Medulla oblongata (tissue), 1 donor: ENCODE measurements at regions not wholly inside any gene's neighbourhood (a gene's known extent, or its start where the extent isn't known, plus 50 kb on each side); places are given as distances from the start of the nearest gene placed in this dataset.
"Not testable (repeated sequence)": the region's sequence is repeated elsewhere in the genome, so short reads cannot be mapped to it uniquely, and the experiment has no call there.

Source experiments
- DNase-seq: peaks from one replicate; pipeline ENCODE4 v3.0.0-alpha.2; 2015; ENCODE audit errors: extremely low spot score

DNA sequence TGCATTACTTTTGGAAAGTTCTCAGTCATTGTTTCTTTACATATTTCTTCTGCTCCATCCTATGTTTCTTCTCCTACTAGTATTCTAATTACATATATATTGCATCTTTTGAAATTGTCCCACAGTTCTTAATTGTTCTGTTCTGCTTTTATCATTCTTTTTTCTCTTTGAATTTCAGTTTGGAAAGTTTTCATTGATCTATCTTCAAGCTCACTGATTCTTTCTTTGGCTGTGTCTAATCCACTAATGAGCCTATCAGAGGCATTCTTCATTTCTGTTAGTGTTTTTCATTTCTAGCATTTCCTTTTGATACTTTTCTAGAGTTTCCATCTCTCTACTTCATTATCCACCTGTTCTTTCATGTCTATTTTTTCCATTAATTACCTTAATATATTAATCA lies 159.0 kb upstream of the KCNJ15 start:
- DNase-seq = no peak

DNA sequence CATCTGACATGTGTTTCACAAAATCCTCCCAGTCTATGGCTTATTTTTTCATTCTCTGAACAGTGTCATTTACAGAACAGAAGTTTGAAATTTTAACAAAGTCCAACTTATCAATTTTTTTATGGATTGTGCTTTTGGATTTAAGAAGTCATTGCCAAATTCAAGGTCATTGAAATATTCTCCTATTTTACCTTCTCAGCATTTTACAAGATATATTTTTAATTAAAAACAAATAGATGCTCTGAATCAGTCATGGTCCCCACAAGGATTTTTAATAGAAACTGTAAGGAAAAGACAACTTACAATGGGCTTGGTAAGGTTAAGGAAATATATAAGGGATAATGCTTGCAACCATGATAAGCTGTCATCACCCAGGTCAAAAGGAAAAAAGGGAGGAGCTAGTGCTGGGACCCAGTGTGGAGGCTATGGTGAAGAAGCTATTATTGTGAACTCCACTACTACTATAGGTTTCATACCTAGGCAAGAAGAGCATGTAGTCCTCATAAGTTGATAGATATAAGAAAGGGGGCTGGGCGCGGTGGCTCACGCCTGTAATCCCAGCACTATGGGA lies 144.5 kb upstream of the KCNJ15 start:
- DNase-seq = no peak

DNA sequence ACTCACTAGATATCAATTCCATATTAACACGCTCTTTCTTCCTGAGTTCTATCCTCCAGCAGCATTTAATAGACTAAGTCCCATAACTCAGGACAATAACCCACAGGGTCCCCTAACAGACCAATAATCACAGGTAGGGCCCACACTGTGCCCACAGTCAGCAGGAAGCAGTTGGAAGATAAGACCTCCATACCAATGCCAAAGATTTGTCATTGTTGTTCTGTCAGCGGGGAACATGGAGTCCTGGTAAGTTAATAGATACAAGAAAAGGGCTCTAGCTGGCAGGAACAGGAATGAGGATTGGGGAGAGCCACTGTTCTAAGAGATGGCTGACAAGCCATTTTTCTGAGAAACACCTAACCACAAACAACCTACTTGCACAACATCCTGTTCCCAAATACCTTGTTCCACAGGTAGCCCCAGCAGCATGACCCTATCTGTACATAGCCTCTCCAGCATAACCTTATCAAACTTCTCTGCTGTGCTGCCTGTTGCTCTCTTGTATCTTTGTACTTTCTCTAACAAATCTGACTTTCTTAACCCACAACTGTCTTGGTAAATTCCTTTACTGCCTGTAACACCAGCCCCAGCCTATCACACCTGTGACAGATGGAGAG lies 142.0 kb upstream of the KCNJ15 start:
- no peak for DNase-seq

DNA sequence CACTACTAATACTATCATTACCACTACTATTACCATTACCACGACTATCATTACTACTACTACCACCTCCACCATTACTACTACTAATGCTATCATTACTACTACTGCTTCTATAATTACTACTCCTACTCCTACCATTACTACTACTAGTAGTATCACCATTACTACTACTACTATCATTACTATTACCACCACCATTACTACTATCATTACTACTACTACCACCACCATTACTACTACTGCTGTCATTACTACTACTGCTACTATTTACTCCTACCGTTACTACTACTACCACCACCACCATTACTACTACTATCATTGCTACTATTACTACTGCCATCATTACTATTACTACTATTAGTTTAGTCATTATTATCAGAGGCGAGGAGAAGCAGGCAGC lies 140.9 kb upstream of the KCNJ15 start:
- DNase-seq = no peak

DNA sequence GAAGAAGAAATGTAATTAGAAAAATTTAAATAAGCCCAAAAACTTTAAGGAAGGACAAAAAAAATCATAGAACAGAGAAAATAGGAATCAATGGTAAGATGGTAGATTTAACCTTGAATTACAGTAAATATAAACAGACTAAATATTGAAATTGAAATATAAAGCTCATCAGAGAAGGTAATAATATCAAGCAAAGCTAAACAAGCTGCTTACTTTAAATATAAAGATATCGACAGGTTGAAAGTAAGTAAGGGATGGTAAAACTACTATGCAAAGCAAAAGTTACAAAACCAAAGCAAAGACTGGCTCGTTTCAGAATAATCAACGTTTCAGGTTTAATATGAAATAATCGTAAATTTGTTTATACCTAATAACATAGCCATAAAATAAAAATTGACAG lies 137.0 kb upstream of the KCNJ15 start:
- DNase-seq = no peak

DNA sequence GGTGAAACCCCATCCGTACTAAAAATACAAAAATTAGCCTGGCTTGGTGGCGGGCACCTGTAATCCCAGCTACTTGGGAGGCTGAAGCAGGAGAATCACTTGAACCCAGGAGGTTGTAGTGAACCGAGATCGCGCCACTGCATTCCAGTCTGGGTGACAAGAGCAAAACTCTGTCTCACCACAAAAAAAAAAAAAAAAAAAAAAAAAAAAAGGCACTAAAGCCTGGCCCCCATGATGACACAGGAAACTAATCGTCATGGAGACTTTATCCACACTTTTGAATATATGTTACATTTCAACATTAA lies 136.2 kb upstream of the KCNJ15 start:
- DNase-seq = not testable (repeated sequence)

DNA sequence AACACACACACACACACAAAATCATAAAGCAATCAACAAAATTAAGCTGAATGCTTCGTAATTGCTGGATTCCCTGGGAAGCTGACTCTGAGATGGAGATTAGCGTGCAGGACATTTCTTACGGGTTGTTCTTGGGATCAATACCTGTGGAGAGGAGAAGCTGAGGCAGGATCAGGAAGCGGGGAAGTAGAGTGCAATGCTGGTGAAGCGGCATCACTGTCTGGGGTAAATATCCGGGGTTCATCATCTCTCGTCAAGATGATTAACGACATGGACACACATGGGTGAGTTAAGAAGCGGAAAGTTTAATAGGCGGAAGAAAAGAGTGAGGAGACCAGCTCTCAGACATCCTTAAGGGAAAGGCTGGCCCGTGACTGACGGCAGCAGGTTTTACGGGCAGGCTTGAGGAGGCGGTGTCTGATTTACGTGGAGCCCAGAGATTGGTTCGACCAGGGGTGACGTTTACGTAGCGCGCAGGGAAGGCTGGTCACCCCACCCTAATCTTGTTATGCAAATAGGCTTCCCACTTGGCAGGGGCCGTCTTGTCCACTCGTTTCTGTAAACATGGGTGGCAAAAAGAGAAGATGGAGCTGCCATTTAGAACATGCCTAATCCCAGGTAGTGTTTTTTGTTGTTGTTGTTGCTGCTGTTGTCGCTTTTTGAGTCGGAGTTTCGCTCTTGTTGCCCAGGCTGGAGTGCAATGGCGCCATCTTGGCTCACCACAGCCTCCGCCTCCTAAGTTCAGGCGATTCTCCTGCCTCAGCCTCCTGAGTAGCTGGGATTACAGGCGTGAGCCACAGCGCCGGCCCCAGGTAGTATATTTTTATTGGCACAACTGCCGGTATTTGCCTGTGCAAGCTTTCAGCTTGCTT lies 135.6 kb upstream of the KCNJ15 start:
- no peak for DNase-seq

DNA sequence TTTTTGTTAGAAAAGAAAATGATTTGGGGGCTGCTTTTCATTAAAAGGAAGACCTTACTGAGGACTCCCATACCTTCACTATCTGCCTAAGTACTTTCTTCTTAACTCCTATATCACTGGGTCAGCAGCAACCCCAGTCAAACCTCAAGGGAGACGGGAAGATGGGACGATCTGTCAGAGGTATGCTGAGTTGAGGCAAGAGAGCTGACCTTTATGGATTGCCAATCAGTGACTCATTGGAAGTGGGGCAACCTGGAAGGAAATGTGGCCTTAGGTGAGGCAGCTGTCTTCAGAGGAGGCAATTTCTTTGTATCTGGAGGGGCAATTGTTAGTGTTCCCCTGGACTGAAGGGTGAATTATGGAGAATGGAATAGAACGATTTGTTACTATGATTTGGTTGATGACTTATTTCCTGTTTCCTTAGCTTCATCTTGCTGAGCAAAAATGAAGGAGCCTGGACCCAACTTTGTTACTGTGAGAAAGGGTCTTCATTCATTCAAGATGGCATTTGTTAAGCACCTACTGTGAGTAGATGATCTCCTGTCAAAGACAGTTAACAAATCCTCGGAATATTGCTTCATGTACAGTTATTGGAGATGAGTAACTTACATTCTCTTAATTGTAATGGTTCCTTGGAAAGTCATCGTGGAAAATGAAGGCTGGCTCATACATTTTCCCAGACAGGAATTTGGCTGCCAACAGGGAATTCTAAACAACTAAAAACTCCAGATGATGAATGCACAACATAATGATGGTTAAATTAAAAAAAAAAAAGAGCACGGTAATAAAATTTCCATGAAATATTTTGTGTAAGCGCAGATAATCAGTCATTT lies 134.7 kb upstream of the KCNJ15 start:
- DNase-seq = no peak

DNA sequence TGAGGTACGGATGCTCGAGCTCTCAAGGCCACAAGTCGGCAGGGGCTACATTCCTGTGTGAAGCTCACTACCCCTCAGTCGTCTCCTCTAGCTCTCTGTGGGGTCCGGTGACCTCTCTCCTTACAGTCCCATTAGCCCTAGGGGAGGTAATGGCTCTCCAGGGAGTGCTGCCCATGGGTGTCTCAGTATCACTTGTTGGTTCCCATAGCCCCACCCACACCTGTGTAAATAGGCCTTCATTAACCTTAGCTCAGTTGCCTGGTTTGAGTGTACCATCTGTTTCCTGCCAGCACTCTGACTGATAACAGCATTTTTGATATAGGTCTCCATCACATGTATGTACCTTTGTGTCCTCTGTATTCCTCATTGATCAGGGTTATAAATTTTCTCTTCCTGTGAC lies 133.2 kb upstream of the KCNJ15 start:
- no peak for DNase-seq

DNA sequence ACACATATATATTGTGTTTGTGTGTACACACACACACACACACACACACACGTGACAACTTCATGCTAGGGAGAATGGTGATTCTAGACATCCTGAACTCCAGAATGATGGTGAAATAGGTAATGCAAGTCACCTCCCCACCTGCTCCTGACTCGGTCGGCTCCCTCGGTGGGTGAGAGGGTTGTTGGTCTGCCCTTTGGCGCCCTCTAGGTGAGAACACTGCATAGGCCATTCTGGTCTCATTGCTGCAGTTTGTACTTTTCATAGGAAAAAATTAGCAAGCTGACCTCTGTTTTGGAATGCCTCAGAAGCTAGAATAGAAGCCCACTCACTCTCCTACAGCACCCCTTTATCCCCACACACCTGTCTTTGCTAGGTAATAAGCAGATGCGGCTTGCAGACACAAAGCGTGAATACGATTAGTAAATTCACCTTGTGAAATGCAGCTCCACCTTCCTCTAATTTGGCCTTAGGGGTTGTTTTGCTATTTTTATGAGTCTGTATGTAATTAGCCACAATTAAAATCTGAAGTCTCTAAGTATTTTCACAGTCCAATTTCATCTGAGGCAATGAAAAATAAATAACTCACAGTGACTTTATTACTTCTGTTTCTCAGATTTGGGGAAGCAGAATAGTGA lies 130.0 kb upstream of the KCNJ15 start:
- peak; percentile 40 for DNase-seq

DNA sequence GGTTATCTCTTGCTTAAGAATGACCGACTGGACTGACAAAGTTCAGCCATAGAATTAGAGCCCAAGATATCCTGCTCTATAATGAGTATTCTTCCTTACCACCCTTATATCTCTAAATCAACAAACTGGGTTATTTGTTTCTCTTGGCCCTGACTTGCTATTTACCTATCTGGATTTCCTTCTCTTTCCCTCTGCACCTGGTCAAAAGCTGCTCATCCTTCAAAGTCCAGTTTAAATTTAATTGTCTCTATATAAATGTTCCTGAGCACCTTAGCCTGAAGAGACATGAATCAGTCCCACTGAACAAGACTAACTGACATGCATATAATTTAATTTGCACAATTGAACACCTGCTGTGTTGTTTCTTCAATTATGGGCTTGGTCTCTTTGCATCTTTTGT lies 127.1 kb upstream of the KCNJ15 start:
- no peak for DNase-seq

DNA sequence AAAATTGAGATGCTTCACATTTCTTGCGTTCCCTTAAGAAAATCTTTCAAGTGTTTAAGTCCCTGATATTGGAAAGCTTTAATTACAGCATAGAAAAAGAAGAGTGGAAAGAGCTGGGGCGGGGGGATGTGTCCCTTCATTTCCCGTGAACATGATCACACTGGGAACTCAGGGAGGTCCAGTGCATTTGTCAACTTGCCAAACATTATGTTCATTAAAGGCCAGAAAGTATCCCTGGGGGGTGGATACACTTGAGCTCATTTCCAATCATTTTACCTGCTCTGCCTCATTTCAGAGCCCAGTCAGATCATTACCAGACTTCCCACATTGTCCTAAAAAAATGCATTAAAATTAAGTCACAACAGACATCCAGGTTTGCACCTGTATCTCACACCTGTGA lies 123.6 kb upstream of the KCNJ15 start:
- DNase-seq = no peak

DNA sequence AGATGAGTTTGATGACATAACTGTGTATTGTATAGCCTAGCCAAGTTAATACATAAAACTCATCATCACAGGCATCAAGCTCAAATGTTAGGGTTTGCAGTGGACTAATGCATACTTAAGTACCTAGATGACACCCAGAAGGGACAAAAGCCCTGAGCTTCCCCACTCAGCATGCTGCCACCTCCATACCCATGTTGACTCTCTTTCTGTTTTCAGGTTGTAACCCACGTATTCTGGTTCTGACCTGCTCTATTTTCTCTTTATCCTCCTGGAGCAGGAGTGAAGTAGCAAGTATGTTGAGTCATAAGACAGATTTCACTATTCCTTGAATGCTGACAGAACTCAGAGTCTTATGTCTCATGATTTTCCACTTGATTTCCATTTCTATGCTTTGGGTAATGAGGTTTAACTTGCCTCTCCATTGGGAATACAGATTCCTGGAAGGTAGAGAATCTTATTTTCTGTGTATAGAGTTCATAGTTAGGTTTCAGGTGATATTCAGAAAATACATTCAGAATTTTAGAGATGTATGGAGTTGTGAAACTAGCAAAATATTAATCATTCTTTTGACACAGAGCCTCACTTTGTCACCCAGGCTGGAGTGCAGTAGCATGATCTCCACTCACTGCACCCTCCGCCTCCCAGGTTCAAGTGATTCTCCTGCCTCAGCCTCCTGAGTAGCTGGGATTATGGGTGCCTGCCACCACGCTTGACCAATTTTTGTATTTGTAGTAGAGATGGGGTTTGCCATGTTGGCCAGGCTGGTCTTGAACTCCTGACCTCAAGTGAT lies 122.5 kb upstream of the KCNJ15 start:
- DNase-seq = no peak

DNA sequence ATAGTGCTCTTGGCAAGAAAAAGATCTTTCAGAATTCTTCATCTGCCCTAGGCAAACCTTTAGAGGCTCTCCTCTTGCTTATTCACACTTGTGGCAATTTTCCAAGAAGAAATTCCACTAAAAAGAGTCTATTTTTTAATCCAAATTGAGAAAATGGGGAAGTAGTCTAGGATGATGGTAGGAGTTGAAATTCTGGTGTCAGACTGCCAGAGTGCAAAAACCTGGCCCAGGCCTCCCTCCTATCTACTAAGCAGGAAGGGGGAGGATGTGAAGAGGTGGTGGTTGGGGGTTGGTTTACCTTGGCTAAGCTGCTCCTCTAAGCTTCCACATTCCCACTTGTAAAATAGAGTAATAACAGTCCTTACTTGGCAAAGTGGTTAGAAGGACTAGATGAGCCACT lies 120.6 kb upstream of the KCNJ15 start:
- DNase-seq = no peak

DNA sequence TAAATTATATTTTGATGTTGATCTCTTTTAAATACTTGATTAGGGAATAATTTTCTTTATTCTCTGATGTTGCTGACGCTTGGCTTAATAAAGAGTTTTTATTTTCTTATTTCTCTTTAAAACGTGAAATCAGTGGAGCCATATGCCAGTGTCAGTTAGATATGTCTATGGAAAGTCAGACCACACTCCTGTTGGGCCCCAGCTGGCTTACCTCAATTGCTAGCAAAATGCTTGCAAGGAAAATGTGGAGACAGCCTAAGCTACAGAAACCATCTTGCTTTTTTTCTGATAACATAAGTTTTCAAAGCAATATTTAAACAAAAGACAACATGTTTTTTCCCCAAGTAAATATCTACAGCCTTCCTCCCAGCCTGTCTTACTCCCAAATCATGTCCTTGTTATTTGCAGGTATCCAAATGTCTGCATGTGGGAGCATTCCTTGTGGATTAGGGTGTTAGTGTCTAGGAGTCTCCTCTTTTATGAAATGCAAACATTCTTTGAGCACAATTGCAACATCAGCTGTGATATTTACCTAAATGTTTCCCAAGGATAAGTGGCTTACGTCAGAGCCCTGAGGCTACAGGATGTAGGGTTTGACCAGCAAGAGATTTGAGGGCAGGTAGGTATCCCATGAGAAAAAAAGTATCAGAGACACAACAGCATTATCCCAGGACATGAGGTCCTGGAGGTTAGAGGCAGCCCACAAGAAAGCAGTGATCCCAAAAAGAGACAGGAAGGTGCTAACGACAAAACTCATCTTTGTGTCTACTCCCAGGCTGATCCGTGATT lies 117.2 kb upstream of the KCNJ15 start:
- DNase-seq = no peak

DNA sequence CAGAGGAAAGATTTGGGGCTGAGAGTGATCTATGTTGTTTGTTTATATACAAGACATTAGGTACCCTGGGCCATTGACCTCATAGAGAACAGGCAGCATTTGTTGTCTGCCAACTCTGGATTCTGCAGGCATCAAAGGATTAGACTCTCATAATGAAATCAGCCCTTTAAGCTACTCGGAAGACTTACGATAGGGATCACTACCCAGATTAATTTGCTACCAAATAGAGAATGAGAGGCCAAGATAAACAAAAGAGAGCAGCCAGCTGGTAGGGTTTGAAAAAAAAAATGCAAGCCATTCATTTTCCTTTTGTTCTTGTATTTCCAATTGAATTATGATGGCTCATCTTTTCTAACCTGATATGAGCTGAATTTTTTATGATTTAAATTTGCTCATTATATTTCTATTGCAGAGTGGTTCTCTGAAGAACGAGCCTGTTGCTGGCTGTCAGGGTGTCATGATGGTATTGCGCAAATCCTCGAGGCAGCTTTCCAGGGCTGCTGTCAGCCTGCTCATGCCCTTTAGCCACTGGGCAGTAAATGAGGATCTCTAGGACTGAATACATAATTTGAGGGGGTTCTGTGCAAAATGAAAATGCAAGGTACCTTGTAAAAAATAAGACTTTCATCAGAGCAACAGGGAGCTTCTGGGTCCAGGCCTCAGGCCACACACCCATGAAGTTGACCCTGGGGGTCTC lies 116.4 kb upstream of the KCNJ15 start:
- DNase-seq = peak; percentile 30

DNA sequence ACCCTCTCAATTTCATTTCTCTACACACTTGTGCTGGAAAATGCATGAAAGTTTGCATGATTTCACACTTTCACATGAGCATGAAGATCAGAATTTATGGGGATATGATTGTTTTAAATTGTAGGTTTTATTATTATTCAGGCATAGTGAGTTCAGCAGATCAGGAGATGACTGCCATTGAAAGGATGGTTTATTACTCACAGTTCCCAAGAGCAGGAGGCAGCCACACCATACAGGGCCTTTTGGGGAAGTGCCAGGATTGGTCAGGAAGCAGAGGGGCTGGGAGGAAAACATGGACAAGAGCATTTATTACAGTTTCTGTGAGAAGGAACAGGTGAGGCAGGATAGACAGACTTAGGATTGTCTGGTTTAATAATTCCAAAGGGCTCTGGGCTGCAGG lies 114.6 kb upstream of the KCNJ15 start:
- no peak for DNase-seq

DNA sequence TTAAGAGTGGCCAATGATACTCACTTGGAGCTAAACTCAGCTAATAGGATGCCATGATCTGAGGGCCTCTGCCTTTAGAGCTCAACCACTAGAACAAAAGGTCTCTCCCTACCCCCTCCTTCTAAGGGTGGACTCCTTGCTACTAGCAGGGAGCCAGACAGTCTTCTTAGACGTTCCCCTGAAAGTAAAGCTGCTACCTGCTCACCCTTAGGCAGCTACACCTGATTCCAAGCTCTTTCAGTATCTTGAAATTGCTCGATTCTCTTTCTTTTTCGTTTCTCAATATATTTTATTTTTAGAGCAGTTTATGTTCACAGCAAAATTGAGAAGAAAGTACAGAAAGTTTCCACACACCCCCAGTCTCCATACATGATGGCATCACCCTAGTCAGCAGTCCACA lies 112.6 kb upstream of the KCNJ15 start:
- no peak for DNase-seq

DNA sequence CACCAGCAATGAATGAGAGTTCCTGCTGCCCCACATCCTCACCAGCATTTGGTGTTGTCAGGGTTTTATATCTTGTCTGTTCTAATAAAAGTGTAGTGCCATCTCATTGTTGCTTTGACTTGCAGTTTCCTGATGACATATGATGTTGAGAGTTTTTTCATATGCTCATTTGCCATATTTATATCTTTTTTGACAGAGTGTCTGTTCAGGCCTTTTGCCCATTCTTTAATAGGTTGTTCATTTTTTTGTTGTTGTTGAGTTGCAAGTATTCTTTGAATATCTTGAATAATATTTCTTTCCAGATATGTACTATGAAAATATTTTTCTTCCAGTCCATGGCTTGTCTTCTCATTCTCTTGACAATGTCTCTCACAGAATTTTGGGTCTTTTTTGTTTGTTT lies 111.7 kb upstream of the KCNJ15 start:
- no peak for DNase-seq

DNA sequence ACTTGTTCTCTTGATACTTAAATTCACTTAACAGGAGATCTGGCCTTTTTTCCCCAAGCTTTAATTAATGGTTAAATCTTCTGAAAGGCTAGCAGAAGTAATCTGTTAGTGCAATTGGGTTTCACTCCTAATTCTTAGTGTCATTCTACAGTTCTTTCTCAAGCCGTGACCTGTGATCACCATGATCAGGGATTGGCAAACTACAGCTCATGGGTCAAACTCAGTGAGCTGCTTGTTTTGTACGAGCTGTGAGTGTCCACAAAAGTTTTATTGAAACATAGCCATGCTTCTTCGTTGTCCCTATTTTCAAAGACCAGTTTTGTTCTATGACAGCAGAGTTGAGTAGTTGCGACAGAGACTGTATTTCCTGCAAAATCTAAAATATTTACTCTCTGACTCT lies 109.4 kb upstream of the KCNJ15 start:
- DNase-seq = no peak
